OCI-LY7 (cell line): ENCODE measurements at regions not wholly inside any gene's neighbourhood (a gene's known extent, or its start where the extent isn't known, plus 50 kb on each side); places are given as distances from the start of the nearest gene placed in this dataset.

Source experiments
- BruUV-seq: library from RNA; stranded (reverse); fragments of 400-500 nt; replicated peaks from 2 replicates; lab custom pipeline; 2021; lab: Mats Ljungman, UMichigan
- CTCF ChIA-PET: fragments of 300-600 bp; sonication (Branson Sonifier 250); formaldehyde crosslinking; loops from one replicate; lab custom pipeline; 2022; ENCODE audit warnings: antibody characterized with exemption; ENCODE audit not compliant: unreplicated experiment; lab: Charles Lee
- POLR2A ChIA-PET: fragments of 300-600 bp; sonication (Branson Sonifier 250); formaldehyde crosslinking; loops from one replicate; lab custom pipeline; 2022; ENCODE audit warnings: antibody characterized with exemption; lab: Charles Lee
- DNase-seq: peaks from one replicate; pipeline ENCODE4 v3.0.0-alpha.2; 2015; ENCODE audit warnings: low spot score
- H2AFZ ChIP-seq: fragments of 200-600 bp; sonication (generic), shearing (Covaris generic); 2 replicates; pipeline ENCODE4 v1.6.1; 2014; ENCODE audit warnings: mild to moderate bottlenecking, antibody characterized with exemption, low read length, moderate library complexity
- H3K27ac ChIP-seq: fragments of 200-600 bp; sonication (generic); 2 replicates; pipeline ENCODE4 v1.5.1; 2014; ENCODE audit warnings: mixed run types, low read depth, mild to moderate bottlenecking, moderate library complexity, low read length, inconsistent platforms; ENCODE audit not compliant: poor library complexity, severe bottlenecking
- H3K36me3 ChIP-seq: fragments of 200-600 bp; sonication (generic); 2 replicates; pipeline ENCODE4 v1.6.1; 2014; ENCODE audit warnings: mild to moderate bottlenecking, antibody characterized with exemption, low read length, moderate library complexity, mixed read lengths; ENCODE audit not compliant: insufficient read depth
- H3K4me1 ChIP-seq: fragments of 200-600 bp; sonication (generic); 2 replicates; pipeline ENCODE4 v1.5.1; 2014; ENCODE audit warnings: mild to moderate bottlenecking, low read length; ENCODE audit not compliant: insufficient read depth, poor library complexity, severe bottlenecking
- H3K4me2 ChIP-seq: fragments of 200-600 bp; sonication (generic); 2 replicates; pipeline ENCODE4 v1.6.1; 2014; ENCODE audit warnings: mild to moderate bottlenecking, low read length
- H3K4me3 ChIP-seq: fragments of 200-600 bp; sonication (generic); 2 replicates; pipeline ENCODE4 v1.5.1; 2014; ENCODE audit warnings: mild to moderate bottlenecking, low read depth, low read length; ENCODE audit not compliant: poor library complexity, severe bottlenecking
- H3K79me2 ChIP-seq: fragments of 200-600 bp; sonication (generic); 2 replicates; pipeline ENCODE4 v1.6.1; 2016; ENCODE audit warnings: low read depth, mild to moderate bottlenecking, low read length, moderate library complexity, mixed read lengths; ENCODE audit not compliant: insufficient read depth
- H3K9me2 ChIP-seq: fragments of 200-600 bp; sonication (generic); 2 replicates; pipeline ENCODE4 v1.6.1; 2016; ENCODE audit warnings: mild to moderate bottlenecking, low read length, mixed read lengths; ENCODE audit not compliant: insufficient read depth
- H3K9me3 ChIP-seq: fragments of 200-600 bp; sonication (generic); 2 replicates; pipeline ENCODE4 v1.6.1; 2014; ENCODE audit warnings: mild to moderate bottlenecking, mixed run types, low read length, mixed read lengths
- H4K20me1 ChIP-seq: fragments of 200-600 bp; sonication (generic); 2 replicates; pipeline ENCODE4 v1.6.1; 2014; ENCODE audit warnings: mild to moderate bottlenecking, antibody characterized with exemption, low read length, moderate library complexity, mixed read lengths; ENCODE audit not compliant: insufficient read depth
- EZH2phosphoT487 ChIP-seq: fragments of 200-600 bp; sonication (generic); IDR thresholded peaks from 2 replicates; pipeline ENCODE4 v1.6.1; 2018; ENCODE audit warnings: low read depth, borderline replicate concordance, mild to moderate bottlenecking, mixed run types, antibody characterized with exemption, low read length, moderate library complexity, mixed read lengths
- intact Hi-C: fragments of 100-400 bp; cut with micrococcal nuclease; formaldehyde crosslinking; loops from one replicate; pipeline ENCODE4 v1.10.0; 2022; ENCODE audit not compliant: unreplicated experiment
- TF ChIP-seq, protein P1 (sequence below): fragments of 200-600 bp; sonication (generic); conservative IDR thresholded peaks from 2 replicates; pipeline ENCODE4 v1.5.1; 2014; ENCODE audit warnings: mild to moderate bottlenecking, antibody characterized with exemption, low read length, moderate library complexity, mixed read lengths

- no peaks in the 10 kb centered on the region for H3K4me1 ChIP-seq
- H3K4me3 ChIP-seq, result no peak overlapping the region
- no peak for DNase-seq
- no peak overlapping the region for H3K4me2 ChIP-seq
- TF ChIP-seq, protein P1, sequence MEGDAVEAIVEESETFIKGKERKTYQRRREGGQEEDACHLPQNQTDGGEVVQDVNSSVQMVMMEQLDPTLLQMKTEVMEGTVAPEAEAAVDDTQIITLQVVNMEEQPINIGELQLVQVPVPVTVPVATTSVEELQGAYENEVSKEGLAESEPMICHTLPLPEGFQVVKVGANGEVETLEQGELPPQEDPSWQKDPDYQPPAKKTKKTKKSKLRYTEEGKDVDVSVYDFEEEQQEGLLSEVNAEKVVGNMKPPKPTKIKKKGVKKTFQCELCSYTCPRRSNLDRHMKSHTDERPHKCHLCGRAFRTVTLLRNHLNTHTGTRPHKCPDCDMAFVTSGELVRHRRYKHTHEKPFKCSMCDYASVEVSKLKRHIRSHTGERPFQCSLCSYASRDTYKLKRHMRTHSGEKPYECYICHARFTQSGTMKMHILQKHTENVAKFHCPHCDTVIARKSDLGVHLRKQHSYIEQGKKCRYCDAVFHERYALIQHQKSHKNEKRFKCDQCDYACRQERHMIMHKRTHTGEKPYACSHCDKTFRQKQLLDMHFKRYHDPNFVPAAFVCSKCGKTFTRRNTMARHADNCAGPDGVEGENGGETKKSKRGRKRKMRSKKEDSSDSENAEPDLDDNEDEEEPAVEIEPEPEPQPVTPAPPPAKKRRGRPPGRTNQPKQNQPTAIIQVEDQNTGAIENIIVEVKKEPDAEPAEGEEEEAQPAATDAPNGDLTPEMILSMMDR, result no peak
- TF ChIP-seq EZH2phosphoT487, result no peak
- no TSS peak for BruUV-seq
- H3K36me3 ChIP-seq, result no peaks in the 10 kb centered on the region
- H3K9me2 ChIP-seq, result no peaks in the 10 kb centered on the region
- H2AFZ ChIP-seq, result no peak overlapping the region
- POLR2A ChIA-PET, result no interaction called here
- no peaks in the 10 kb centered on the region for H3K79me2 ChIP-seq
- no peak overlapping the region for H3K27ac ChIP-seq
- 0 out of 2 replicates have a peak, but pooled peaks cover 7% of the 10 kb centered on the region for H3K9me3 ChIP-seq
- CTCF ChIA-PET, result interaction anchor here (0.5 kb wide), 1 partner anchor 500 kb away, joined by 3 read pairs; no protein-coding TSS in a partner anchor
- intact Hi-C loops, result no loop called here
- H4K20me1 ChIP-seq, result no peaks in the 10 kb centered on the region
Observed at GRCh38 chr5:172523146-172523745, 68.9 kb upstream of the SH3PXD2B start.

GRCh38 chr5:172521338-172521932 is 67.1 kb upstream of the SH3PXD2B start:
- intact Hi-C loops, result no loop called here
- no peak overlapping the region for H3K4me3 ChIP-seq
- POLR2A ChIA-PET, result no interaction called here
- H2AFZ ChIP-seq, result no peak overlapping the region
- H3K36me3 ChIP-seq, result no peaks in the 10 kb centered on the region
- TF ChIP-seq, protein P1, result no peak
- TF ChIP-seq EZH2phosphoT487, result no peak
- no peaks in the 10 kb centered on the region for H3K79me2 ChIP-seq
- no peaks in the 10 kb centered on the region for H3K4me1 ChIP-seq
- CTCF ChIA-PET, result no interaction called here
- no peak overlapping the region for H3K27ac ChIP-seq
- H4K20me1 ChIP-seq, result no peaks in the 10 kb centered on the region
- no peak overlapping the region for H3K4me2 ChIP-seq
- 0 out of 2 replicates have a peak, but pooled peaks cover 7% of the 10 kb centered on the region for H3K9me3 ChIP-seq
- BruUV-seq, result no TSS peak
- no peak for DNase-seq
- H3K9me2 ChIP-seq, result no peaks in the 10 kb centered on the region

DNA sequence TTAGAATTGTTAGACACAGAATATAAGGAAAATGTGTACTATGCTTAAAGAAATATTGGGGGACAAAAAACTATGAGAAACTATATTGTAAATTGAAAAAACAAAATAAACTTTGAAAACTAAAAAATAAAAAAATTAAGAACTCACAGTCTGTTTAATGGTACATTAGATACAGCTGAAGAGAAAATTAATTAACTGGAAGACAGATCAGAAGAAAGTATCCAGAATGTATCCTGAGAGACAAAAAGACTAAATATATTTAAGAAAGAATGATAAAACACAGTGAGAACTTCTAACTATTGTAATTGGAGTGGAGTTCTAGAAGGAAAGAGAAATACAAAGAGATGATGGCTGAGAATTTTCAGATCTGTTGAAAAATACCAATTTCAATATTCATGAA is 57.6 kb upstream of the SH3PXD2B start:
- Histone ChIP-seq H3K79me2 (no peaks in the 10 kb centered on the region), H2AFZ (no peak overlapping the region), H4K20me1 (no peaks in the 10 kb centered on the region), H3K9me3 (peaks cover 13% of the 10 kb centered on the region), H3K9me2 (no peaks in the 10 kb centered on the region), H3K4me1 (no peaks in the 10 kb centered on the region), H3K4me2 (no peak overlapping the region), H3K36me3 (no peaks in the 10 kb centered on the region), H3K27ac (no peak overlapping the region), H3K4me3 (no peak overlapping the region)
- no peak for DNase-seq
- no TSS peak for BruUV-seq
- CTCF ChIA-PET, result no interaction called here
- intact Hi-C loops, result no loop called here
- TF ChIP-seq EZH2phosphoT487, result no peak
- TF ChIP-seq, protein P1, result no peak
- POLR2A ChIA-PET, result no interaction called here
